B cell (primary cell): ENCODE measurements at regions not wholly inside any gene's neighbourhood (a gene's known extent, or its start where the extent isn't known, plus 50 kb on each side); places are given as distances from the start of the nearest gene placed in this dataset.

ENCODE experiments used
- ATAC-seq: fragments of 200-7000 bp; cut with Tn5 transposase; one replicate; pipeline ENCODE4 v1.10.0; 2021; ENCODE audit warnings: low read depth, mild to moderate bottlenecking, moderate number of reproducible peaks, moderate library complexity
- CTCF ChIA-PET: fragments of 350-600 bp; sonication (Branson Sonifier 250); formaldehyde crosslinking; loops from one replicate; lab custom pipeline; 2021; ENCODE audit warnings: antibody characterized with exemption, inconsistent platforms; lab: Charles Lee
- POLR2A ChIA-PET: fragments of 350-600 bp; sonication (Branson Sonifier 250); formaldehyde crosslinking; loops from one replicate; lab custom pipeline; 2021; ENCODE audit warnings: antibody characterized with exemption; lab: Charles Lee
- DNase-seq: peaks from one replicate; pipeline ENCODE4 v3.0.0; 2013
- H2AFZ ChIP-seq: 2 replicates; pipeline ENCODE4 v1.6.1; 2012; ENCODE audit warnings: mild to moderate bottlenecking, low read depth, low read length; ENCODE audit not compliant: insufficient read depth, poor library complexity, severe bottlenecking
- H3K27ac ChIP-seq, 2 donors: 1 replicate in 1 of 2; 2 replicates in 1 of 2; pipeline ENCODE4 v1.5.1; 2012 to 2013; ENCODE audit warnings: low read length in 2 of 2, mild to moderate bottlenecking in 2 of 2, moderate library complexity in 1 of 2
- H3K27me3 ChIP-seq, 4 experiments: fragments of 200-600 bp in 1 of 4; sonication (generic) in 1 of 4; replicated peaks in 1 of 4; 1 replicate in 2 of 4; 2 replicates in 2 of 4; pipeline versions ENCODE4 v1.6.1 to v1.7.0; 2013 to 2016; ENCODE audit warnings: low read length in 3 of 4, mild to moderate bottlenecking in 2 of 4, mixed read lengths in 1 of 4, moderate library complexity in 1 of 4; ENCODE audit not compliant: insufficient read depth in 4 of 4, control insufficient read depth in 3 of 4; ENCODE audit errors: control extremely low read depth in 1 of 4
- H3K36me3 ChIP-seq, 2 experiments: replicated peaks in 1 of 2; 1 replicate in 1 of 2; 2 replicates in 1 of 2; pipeline versions ENCODE4 v1.6.1 to v1.7.1; 2013; ENCODE audit warnings: low read length in 1 of 2; ENCODE audit not compliant: insufficient read depth in 2 of 2, control insufficient read depth in 1 of 2; ENCODE audit errors: control extremely low read depth in 1 of 2, extremely low read depth in 1 of 2
- H3K4me1 ChIP-seq, 2 donors: fragments of 200-600 bp in 1 of 2; sonication (generic) in 1 of 2; 1 replicate in 1 of 2; 2 replicates in 1 of 2; pipeline versions ENCODE4 v1.5.1 to v1.6.1; 2013 to 2017; ENCODE audit warnings: low read length in 2 of 2; ENCODE audit not compliant: control insufficient read depth in 2 of 2, insufficient read depth in 2 of 2
- H3K4me2 ChIP-seq: replicated peaks from 2 replicates; pipeline ENCODE3; 2012; ENCODE audit warnings: mild to moderate bottlenecking, low read depth, low read length; ENCODE audit not compliant: poor library complexity, severe bottlenecking
- H3K4me3 ChIP-seq, 5 experiments: fragments of 200-600 bp in 1 of 5; sonication (generic) in 1 of 5; 1 replicate in 3 of 5; 2 replicates in 2 of 5; pipeline versions ENCODE4 v1.5.1 to v1.7.0; 2011 to 2016; ENCODE audit warnings: low read length in 4 of 5, mild to moderate bottlenecking in 4 of 5, low read depth in 2 of 5, control low read depth in 1 of 5, moderate library complexity in 1 of 5; ENCODE audit not compliant: insufficient read depth in 1 of 5; ENCODE audit errors: control extremely low read depth in 1 of 5, extremely low read depth in 1 of 5
- H3K79me2 ChIP-seq: fragments of 200-600 bp; sonication (generic); one replicate; pipeline ENCODE4 v1.6.0; 2016; ENCODE audit warnings: low read length; ENCODE audit not compliant: control insufficient read depth, insufficient read depth
- H3K9ac ChIP-seq: fragments of 200-600 bp; sonication (generic); 2 replicates; pipeline ENCODE4 v1.6.1; 2017; ENCODE audit warnings: mild to moderate bottlenecking, low read length, moderate library complexity
- H3K9me3 ChIP-seq, 3 donors: one replicate each; pipeline versions ENCODE4 v1.6.1 to v1.7.1; 2013; ENCODE audit warnings: low read length in 2 of 3; ENCODE audit not compliant: control insufficient read depth in 2 of 3, insufficient read depth in 1 of 3; ENCODE audit errors: control extremely low read depth in 1 of 3
- H4K20me1 ChIP-seq: 2 replicates; pipeline ENCODE4 v1.6.0; 2012; ENCODE audit warnings: mild to moderate bottlenecking, low read length; ENCODE audit not compliant: insufficient read depth, control insufficient read depth, poor library complexity, severe bottlenecking
- H3K27ac Mint-ChIP-seq: one replicate; pipeline ENCODE4 v1.8.0; 2021; ENCODE audit warnings: mixed read lengths
- H3K27me3 Mint-ChIP-seq: one replicate; pipeline ENCODE4 v1.8.0; 2021; ENCODE audit warnings: mixed read lengths
- H3K4me1 Mint-ChIP-seq: one replicate; pipeline ENCODE4 v1.8.0; 2021; ENCODE audit warnings: mixed read lengths
- H3K4me3 Mint-ChIP-seq: one replicate; pipeline ENCODE4 v1.8.0; 2021; ENCODE audit warnings: mixed read lengths
- H3K9me3 Mint-ChIP-seq: one replicate; pipeline ENCODE4 v1.8.0; 2022; ENCODE audit warnings: mixed read lengths; ENCODE audit not compliant: insufficient read depth
- EZH2 ChIP-seq: IDR thresholded peaks from 2 replicates; pipeline ENCODE4 v1.6.1; 2012; ENCODE audit warnings: borderline replicate concordance, low read depth, mild to moderate bottlenecking, moderate library complexity, low read length; ENCODE audit not compliant: insufficient read depth, poor library complexity, severe bottlenecking
- WGBS: methylation state at CpG from one replicate; pipeline ENCODE4 v1.1.5; 2013; ENCODE audit warnings: missing lambda C conversion rate; ENCODE audit not compliant: insufficient coverage; 5-methylcytosine and 5-hydroxymethylcytosine counted together
- intact Hi-C: fragments of 100-400 bp; cut with micrococcal nuclease; formaldehyde crosslinking; loops from one replicate; pipeline ENCODE4 v1.10.0; 2022
- TF ChIP-seq, protein P1 (sequence below): fragments of 200-600 bp; IDR thresholded peaks from one replicate; pipeline ENCODE4 v1.8.0; 2022; ENCODE audit warnings: antibody characterized with exemption, mild to moderate bottlenecking

DNA sequence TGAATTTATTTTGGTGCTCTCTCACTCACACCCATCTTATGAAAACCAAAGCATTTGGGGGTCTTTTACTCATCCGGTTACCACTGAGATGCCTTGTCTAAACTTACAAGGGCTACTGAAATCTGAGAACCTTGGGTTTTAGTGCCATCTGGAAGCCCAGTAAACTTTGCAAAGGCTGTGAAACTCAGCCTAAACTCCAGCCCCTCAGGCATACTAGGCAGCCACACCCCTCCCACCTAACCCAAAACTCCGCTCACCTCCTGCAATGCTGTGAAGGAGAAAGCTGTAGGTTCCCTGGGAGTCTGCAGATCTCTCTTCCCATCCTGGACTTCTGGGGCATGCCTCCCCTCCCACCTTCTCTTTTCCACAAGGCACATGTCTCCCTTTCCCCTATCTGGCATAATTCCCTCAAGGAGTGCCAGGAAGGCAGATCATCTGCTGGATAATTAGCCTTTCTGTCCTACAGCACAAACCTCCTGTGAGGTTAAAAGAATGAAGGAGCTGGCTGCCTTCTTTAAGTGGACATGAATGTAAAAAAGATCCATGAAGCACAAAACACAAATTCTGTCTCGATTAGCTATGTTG, 71.5 kb upstream of the ANXA1 start:
- Histone ChIP-seq H3K27me3 (no peaks in the 10 kb centered on the region), H3K9ac (no peak overlapping the region), H3K36me3 (no peaks in the 10 kb centered on the region), H3K9me3 (no peaks in the 10 kb centered on the region), H3K4me2 (no peak overlapping the region), H4K20me1 (no peaks in the 10 kb centered on the region), H3K27ac (no peak overlapping the region), H3K4me1 (no peaks in the 10 kb centered on the region), H2AFZ (no peak overlapping the region), H3K4me3 (no peak overlapping the region), H3K79me2 (no peaks in the 10 kb centered on the region)
- Mint-ChIP-seq H3K9me3 (no peaks in the 10 kb centered on the region), H3K4me3 (no peak overlapping the region), H3K27me3 (no peaks in the 10 kb centered on the region), H3K4me1 (peaks cover 2% of the 10 kb centered on the region), H3K27ac (no peak overlapping the region)
- intact Hi-C loops: no loop called here
- ChIA-PET POLR2A (no interaction called here), CTCF (interaction anchor here (0.9 to 1.7 kb wide), 5 partner anchors 19 to 1041 kb away, joined by 3 to 4 read pairs (median 3); no protein-coding TSS in a partner anchor)
- DNase-seq (no peak), ATAC-seq (no peak)
- TF ChIP-seq EZH2: no peak
- TF ChIP-seq, protein P1, sequence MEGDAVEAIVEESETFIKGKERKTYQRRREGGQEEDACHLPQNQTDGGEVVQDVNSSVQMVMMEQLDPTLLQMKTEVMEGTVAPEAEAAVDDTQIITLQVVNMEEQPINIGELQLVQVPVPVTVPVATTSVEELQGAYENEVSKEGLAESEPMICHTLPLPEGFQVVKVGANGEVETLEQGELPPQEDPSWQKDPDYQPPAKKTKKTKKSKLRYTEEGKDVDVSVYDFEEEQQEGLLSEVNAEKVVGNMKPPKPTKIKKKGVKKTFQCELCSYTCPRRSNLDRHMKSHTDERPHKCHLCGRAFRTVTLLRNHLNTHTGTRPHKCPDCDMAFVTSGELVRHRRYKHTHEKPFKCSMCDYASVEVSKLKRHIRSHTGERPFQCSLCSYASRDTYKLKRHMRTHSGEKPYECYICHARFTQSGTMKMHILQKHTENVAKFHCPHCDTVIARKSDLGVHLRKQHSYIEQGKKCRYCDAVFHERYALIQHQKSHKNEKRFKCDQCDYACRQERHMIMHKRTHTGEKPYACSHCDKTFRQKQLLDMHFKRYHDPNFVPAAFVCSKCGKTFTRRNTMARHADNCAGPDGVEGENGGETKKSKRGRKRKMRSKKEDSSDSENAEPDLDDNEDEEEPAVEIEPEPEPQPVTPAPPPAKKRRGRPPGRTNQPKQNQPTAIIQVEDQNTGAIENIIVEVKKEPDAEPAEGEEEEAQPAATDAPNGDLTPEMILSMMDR: no peak
- 100% methylated on average over 2 of the region's 3 CpGs for WGBS

DNA sequence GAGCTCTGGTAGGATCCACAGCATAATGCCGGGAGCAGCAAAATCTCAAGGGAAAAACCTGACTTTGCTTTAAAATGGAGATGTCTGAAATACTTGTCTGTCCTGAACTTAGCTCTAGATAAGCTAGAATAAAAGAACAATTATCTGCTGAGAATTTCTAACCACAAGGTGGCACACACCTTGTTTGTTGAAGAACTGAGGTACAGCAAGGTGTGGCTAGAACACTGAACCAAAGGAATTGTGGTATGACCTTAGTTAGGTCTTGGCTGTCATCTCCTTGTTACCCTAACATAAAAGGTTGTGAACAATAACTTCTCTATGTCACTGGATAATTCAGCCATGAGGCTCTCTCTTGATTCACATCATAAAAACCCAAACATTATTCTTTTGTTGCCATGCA, 72.3 kb upstream of the ANXA1 start:
- Histone ChIP-seq H3K9me3 (no peaks in the 10 kb centered on the region), H4K20me1 (no peaks in the 10 kb centered on the region), H3K4me3 (no peak overlapping the region), H3K27ac (no peak overlapping the region), H3K79me2 (no peaks in the 10 kb centered on the region), H3K36me3 (no peaks in the 10 kb centered on the region), H3K9ac (no peak overlapping the region), H2AFZ (no peak overlapping the region), H3K4me1 (no peaks in the 10 kb centered on the region), H3K27me3 (no peaks in the 10 kb centered on the region), H3K4me2 (no peak overlapping the region)
- no peak for TF ChIP-seq EZH2
- TF ChIP-seq, protein P1: no peak
- Mint-ChIP-seq H3K27ac (no peak overlapping the region), H3K4me3 (no peak overlapping the region), H3K9me3 (no peaks in the 10 kb centered on the region), H3K4me1 (peaks cover 2% of the 10 kb centered on the region), H3K27me3 (no peaks in the 10 kb centered on the region)
- DNase-seq (no peak), ATAC-seq (no peak)
- WGBS: 100% methylated on average over 1 of the region's 1 CpG
- intact Hi-C loops: no loop called here
- CTCF ChIA-PET: interaction anchor here (1.4 to 1.7 kb wide), 3 partner anchors 796 to 1040 kb away, joined by 3 read pairs; no protein-coding TSS in a partner anchor
- POLR2A ChIA-PET: no interaction called here
